HEK293 (cell line): ENCODE measurements at regions not wholly inside any gene's neighbourhood (a gene's known extent, or its start where the extent isn't known, plus 50 kb on each side); places are given as distances from the start of the nearest gene placed in this dataset.
A peak's percentile ranks its signal among the peaks of the same experiment; 100 is the strongest.

ENCODE experiments used
- CTCF ChIA-PET: fragments of 350-600 bp; formaldehyde crosslinking; extraction: SDS; loops from one replicate; lab custom pipeline; 2021; ENCODE audit warnings: antibody characterized with exemption; lab: Yijun Ruan, JAX
- POLR2A ChIA-PET: fragments of 300-600 bp; formaldehyde crosslinking; extraction: SDS; loops from one replicate; lab custom pipeline; 2020; ENCODE audit warnings: antibody characterized with exemption, inconsistent platforms; lab: Yijun Ruan, JAX
- H3K27ac ChIP-seq: fragments of 200-500 bp; sonication (Bioruptor generic); 2 replicates; pipeline ENCODE4 v1.5.1; 2014; ENCODE audit warnings: low read depth, low read length, control low read depth, inconsistent platforms; ENCODE audit errors: extremely low read depth
- H3K36me3 ChIP-seq, 2 experiments: fragments of 200-500 bp in 1 of 2; sonication (Bioruptor generic) in 1 of 2; 1 replicate in 1 of 2; 2 replicates in 1 of 2; pipeline ENCODE4 v1.5.1; 2014 to 2017; ENCODE audit warnings: inconsistent platforms in 2 of 2, low read length in 2 of 2; ENCODE audit not compliant: control insufficient read depth in 2 of 2, insufficient read depth in 1 of 2
- H3K4me1 ChIP-seq: fragments of 200-500 bp; sonication (Bioruptor generic); 2 replicates; pipeline ENCODE4 v1.5.1; 2014; ENCODE audit warnings: mild to moderate bottlenecking, low read length, inconsistent platforms; ENCODE audit not compliant: control insufficient read depth, insufficient read depth
- H3K4me3 ChIP-seq: 2 replicates; pipeline ENCODE4 v1.5.1; 2011; ENCODE audit warnings: low read depth, mild to moderate bottlenecking, control low read depth, low read length, moderate library complexity
- H3K9me3 ChIP-seq: fragments of 200-500 bp; sonication (Bioruptor generic); 2 replicates; pipeline ENCODE4 v1.5.1; 2014; ENCODE audit warnings: low read depth, low read length, inconsistent platforms; ENCODE audit not compliant: control insufficient read depth, insufficient read depth
- EGR2 ChIP-seq: fragments of 450-650 bp; formaldehyde crosslinking; IDR thresholded peaks from 2 replicates; pipeline ENCODE4 v1.5.1; 2016; ENCODE audit warnings: low read depth, missing biosample characterization, missing genetic modification characterization
- FEZF1 ChIP-seq: fragments of 450-650 bp; formaldehyde crosslinking; IDR thresholded peaks from 2 replicates; pipeline ENCODE4 v1.5.1; 2016; ENCODE audit warnings: missing biosample characterization, missing genetic modification characterization
- HOXC10 ChIP-seq: sonication (generic); formaldehyde crosslinking; IDR thresholded peaks from 2 replicates; pipeline ENCODE4 v1.8.1; 2023; ENCODE audit warnings: mild to moderate bottlenecking, missing genetic modification reagents
- IKZF3 ChIP-seq: fragments of 450-650 bp; IDR thresholded peaks from 2 replicates; pipeline ENCODE4 v1.5.0; 2018; ENCODE audit warnings: missing biosample characterization, mild to moderate bottlenecking, missing genetic modification characterization, moderate library complexity
- TSHZ1 ChIP-seq: fragments of 450-650 bp; formaldehyde crosslinking; IDR thresholded peaks from 2 replicates; pipeline ENCODE4 v1.5.1; 2016; ENCODE audit warnings: missing biosample characterization, missing genetic modification characterization, borderline replicate concordance
- ZIC2 ChIP-seq: fragments of 450-650 bp; formaldehyde crosslinking; IDR thresholded peaks from 2 replicates; pipeline ENCODE4 v1.5.1; 2016; ENCODE audit warnings: missing biosample characterization, missing genetic modification characterization
- ZNF132 ChIP-seq: fragments of 450-650 bp; formaldehyde crosslinking; IDR thresholded peaks from 2 replicates; pipeline ENCODE4 v1.5.1; 2017; ENCODE audit warnings: missing biosample characterization, missing genetic modification characterization, borderline replicate concordance
- ZNF202 ChIP-seq: fragments of 450-650 bp; formaldehyde crosslinking; IDR thresholded peaks from 2 replicates; pipeline ENCODE4 v1.5.1; 2016; ENCODE audit warnings: missing biosample characterization, missing genetic modification characterization, borderline replicate concordance
- ZNF280D ChIP-seq: fragments of 450-650 bp; formaldehyde crosslinking; IDR thresholded peaks from 2 replicates; pipeline ENCODE4 v1.5.1; 2016; ENCODE audit warnings: missing biosample characterization, missing genetic modification characterization
- ZNF311 ChIP-seq: fragments of 450-650 bp; formaldehyde crosslinking; IDR thresholded peaks from 2 replicates; pipeline ENCODE4 v1.5.1; 2017; ENCODE audit warnings: missing biosample characterization, missing genetic modification characterization, borderline replicate concordance
- ZNF398 ChIP-seq: fragments of 450-650 bp; formaldehyde crosslinking; IDR thresholded peaks from 2 replicates; pipeline ENCODE4 v1.5.1; 2017; ENCODE audit warnings: missing biosample characterization, missing genetic modification characterization
- ZNF549 ChIP-seq: fragments of 450-650 bp; IDR thresholded peaks from 2 replicates; pipeline ENCODE4 v1.5.1; 2018; ENCODE audit warnings: missing biosample characterization, missing genetic modification characterization, mild to moderate bottlenecking, inconsistent platforms, moderate library complexity
- ZNF571 ChIP-seq: fragments of 450-650 bp; formaldehyde crosslinking; IDR thresholded peaks from 2 replicates; pipeline ENCODE4 v1.5.0; 2017; ENCODE audit warnings: missing biosample characterization, missing genetic modification characterization
- ZSCAN16 ChIP-seq: fragments of 450-650 bp; formaldehyde crosslinking; IDR thresholded peaks from 2 replicates; pipeline ENCODE4 v1.5.1; 2016; ENCODE audit warnings: missing biosample characterization, missing genetic modification characterization

- TF ChIP-seq FEZF1 (tag by site-specific recombination): peak; percentile 40; the same call in 1 of the 2 replicates
- no peak for TF ChIP-seq ZNF311
- TF ChIP-seq, all 188 proteins: peak for 1
- CTCF ChIA-PET: no interaction called here
- POLR2A ChIA-PET: no interaction called here
- Histone ChIP-seq H3K9me3 (no peaks in the 10 kb centered on the region), H3K27ac (no peak overlapping the region), H3K4me1 (peaks cover 3% of the 10 kb centered on the region; the same call in 1 of the 2 replicates), H3K4me3 (no peak overlapping the region), H3K36me3 (no peaks in the 10 kb centered on the region)
Measured at GRCh38 chr1:83747853-83748482, 251.0 kb downstream of the TTLL7 start.

- Histone ChIP-seq H3K27ac (no peak overlapping the region), H3K4me1 (peaks cover 3% of the 10 kb centered on the region; the same call in 1 of the 2 replicates), H3K36me3 (no peaks in the 10 kb centered on the region), H3K9me3 (no peaks in the 10 kb centered on the region), H3K4me3 (no peak overlapping the region)
- POLR2A ChIA-PET: no interaction called here
- CTCF ChIA-PET: no interaction called here
- TF ChIP-seq EGR2 (tag by site-specific recombination) (no peak), ZNF202 (tag by site-specific recombination) (no peak), ZNF398 (tag by site-specific recombination) (no peak), ZSCAN16 (no peak), IKZF3 (tag by site-specific recombination) (no peak), HOXC10 (no peak), ZNF571 (no peak), ZIC2 (no peak), ZNF280D (tag by site-specific recombination) (no peak), ZNF132 (tag by site-specific recombination) (no peak), TSHZ1 (tag by site-specific recombination) (no peak), ZNF549 (no peak)
Measured at GRCh38 chr1:83746234-83746633, 252.7 kb downstream of the TTLL7 start.
